ENCODE measurements at regions not wholly inside any gene's neighbourhood (a gene's known extent, or its start where the extent isn't known, plus 50 kb on each side); places are given as distances from the start of the nearest gene placed in this dataset.
"Not testable (repeated sequence)": the region's sequence is repeated elsewhere in the genome, so short reads cannot be mapped to it uniquely, and the experiment has no call there.

GRCh38 chr1:104331763-104332162 is 582.1 kb downstream of the AMY1C start:
- TF ChIP-seq, protein P1, sequence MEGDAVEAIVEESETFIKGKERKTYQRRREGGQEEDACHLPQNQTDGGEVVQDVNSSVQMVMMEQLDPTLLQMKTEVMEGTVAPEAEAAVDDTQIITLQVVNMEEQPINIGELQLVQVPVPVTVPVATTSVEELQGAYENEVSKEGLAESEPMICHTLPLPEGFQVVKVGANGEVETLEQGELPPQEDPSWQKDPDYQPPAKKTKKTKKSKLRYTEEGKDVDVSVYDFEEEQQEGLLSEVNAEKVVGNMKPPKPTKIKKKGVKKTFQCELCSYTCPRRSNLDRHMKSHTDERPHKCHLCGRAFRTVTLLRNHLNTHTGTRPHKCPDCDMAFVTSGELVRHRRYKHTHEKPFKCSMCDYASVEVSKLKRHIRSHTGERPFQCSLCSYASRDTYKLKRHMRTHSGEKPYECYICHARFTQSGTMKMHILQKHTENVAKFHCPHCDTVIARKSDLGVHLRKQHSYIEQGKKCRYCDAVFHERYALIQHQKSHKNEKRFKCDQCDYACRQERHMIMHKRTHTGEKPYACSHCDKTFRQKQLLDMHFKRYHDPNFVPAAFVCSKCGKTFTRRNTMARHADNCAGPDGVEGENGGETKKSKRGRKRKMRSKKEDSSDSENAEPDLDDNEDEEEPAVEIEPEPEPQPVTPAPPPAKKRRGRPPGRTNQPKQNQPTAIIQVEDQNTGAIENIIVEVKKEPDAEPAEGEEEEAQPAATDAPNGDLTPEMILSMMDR (conservative IDR thresholded peaks at IDR 0.05; ENCODE audit: low read depth, low read length), result no peak
- DNase-seq (ENCODE audit: low read depth), result no peak
- H3K4me3 ChIP-seq (ENCODE audit: low read depth, low read length), result no peak overlapping the region

DNA sequence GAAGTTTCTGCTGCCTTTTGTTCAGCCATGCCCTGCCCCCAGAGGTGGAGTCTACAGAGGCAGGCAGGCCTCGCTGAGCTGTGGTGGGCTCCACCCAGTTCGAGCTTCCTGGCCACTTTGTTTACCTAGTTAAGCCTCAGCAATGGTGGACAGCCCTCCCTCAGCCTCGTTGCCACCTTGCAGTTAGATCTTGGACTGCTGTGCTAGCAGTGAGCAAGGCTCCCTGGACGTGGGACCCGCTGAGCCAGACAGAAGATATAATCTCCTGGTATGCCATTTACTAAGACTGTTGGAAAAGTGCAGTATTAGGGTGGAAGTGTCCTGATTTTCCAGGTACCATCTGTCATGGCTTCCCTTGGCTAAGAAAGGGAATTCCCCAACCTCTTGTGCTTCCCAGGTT is 588.2 kb downstream of the AMY1C start:
- not testable (repeated sequence) for DNase-seq (ENCODE audit: low read depth); H3K4me3 ChIP-seq (ENCODE audit: low read depth, low read length)

GRCh38 chr1:104341944-104342343 is 592.2 kb downstream of the AMY1C start:
- H3K4me3 ChIP-seq (ENCODE audit: low read depth, low read length), result no peak overlapping the region
- TF ChIP-seq, protein P1 (conservative IDR thresholded peaks at IDR 0.05; ENCODE audit: low read depth, low read length), result no peak
- no peak for DNase-seq (ENCODE audit: low read depth)

DNA sequence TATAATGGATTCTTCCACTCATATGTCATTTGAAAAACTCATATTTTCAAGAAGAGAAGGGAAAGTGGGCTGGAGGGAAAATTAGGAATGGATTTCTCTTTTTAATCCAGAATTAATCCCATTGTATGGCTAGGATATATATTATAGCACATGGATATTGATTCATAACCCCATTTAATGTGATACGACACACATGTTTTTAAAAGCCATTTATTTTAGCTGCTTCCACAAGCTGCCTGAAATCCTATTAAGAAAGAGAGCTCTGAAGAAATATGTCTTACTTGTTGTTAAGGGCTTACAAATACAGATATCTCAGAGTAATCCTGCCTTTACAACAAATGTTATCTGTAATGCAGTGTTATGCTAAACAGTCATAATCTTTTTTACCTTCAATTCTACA is 598.6 kb downstream of the AMY1C start:
- TF ChIP-seq, protein P1 (conservative IDR thresholded peaks at IDR 0.05; ENCODE audit: low read depth, low read length), result no peak
- DNase-seq (ENCODE audit: low read depth), result no peak
- H3K4me3 ChIP-seq (ENCODE audit: low read depth, low read length), result no peak overlapping the region

DNA sequence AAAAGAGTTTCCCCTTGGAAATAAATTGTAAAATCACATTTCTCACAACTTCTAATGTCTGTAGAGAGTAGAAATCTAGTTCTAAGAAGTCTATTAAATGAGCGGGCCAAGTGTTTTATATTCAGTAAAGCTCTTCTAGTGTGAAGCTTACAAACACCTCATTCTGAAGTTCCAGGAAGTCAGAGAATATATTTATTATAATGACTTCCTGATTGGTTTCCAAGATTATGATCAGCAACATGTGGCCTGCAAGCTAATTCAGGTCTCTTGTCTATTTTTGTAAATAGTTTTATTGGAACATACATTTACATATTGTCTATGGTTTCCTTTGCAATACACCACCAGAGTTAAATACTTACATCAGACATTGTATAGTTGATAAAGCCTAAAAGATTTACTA is 603.9 kb downstream of the AMY1C start:
- TF ChIP-seq, protein P1 (conservative IDR thresholded peaks at IDR 0.05; ENCODE audit: low read depth, low read length), result no peak
- DNase-seq (ENCODE audit: low read depth), result no peak
- H3K4me3 ChIP-seq (ENCODE audit: low read depth, low read length), result no peak overlapping the region

GRCh38 chr1:104358086-104358485 is 608.4 kb downstream of the AMY1C start:
- TF ChIP-seq, protein P1 (conservative IDR thresholded peaks at IDR 0.05; ENCODE audit: low read depth, low read length), result no peak
- H3K4me3 ChIP-seq (ENCODE audit: low read depth, low read length), result no peak overlapping the region
- DNase-seq (ENCODE audit: low read depth), result no peak

DNA sequence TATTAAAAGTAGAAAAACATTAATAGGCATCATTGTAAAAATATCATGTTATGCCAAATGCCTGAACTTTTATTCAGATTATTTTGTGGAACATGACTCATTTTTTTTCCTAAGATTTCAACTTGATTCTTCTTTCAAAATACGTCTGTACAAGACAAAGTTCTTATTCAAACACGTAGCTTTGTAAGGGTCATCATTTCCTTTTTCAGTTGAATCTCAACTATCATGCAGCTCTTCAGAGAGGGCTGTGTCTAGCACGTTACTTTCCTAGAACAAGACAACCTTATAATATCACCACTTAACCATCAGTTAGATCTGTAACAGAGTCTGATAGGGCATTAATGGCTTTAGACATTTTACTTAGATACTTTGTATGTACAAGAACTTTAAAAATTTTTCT is 608.9 kb downstream of the AMY1C start:
- no peak overlapping the region for H3K4me3 ChIP-seq (ENCODE audit: low read depth, low read length)
- no peak for DNase-seq (ENCODE audit: low read depth)
- TF ChIP-seq, protein P1 (conservative IDR thresholded peaks at IDR 0.05; ENCODE audit: low read depth, low read length), result no peak

GRCh38 chr1:104378414-104378813 is 628.7 kb downstream of the AMY1C start:
- no peak for DNase-seq (ENCODE audit: low read depth)
- H3K4me3 ChIP-seq (ENCODE audit: low read depth, low read length), result no peak overlapping the region
- TF ChIP-seq, protein P1 (conservative IDR thresholded peaks at IDR 0.05; ENCODE audit: low read depth, low read length), result no peak

All from choroid plexus epithelial cell (primary cell).